Upper lobe of left lung (tissue), 6 donors: ENCODE measurements at regions not wholly inside any gene's neighbourhood (a gene's known extent, or its start where the extent isn't known, plus 50 kb on each side); places are given as distances from the start of the nearest gene placed in this dataset.

Experiments
- ATAC-seq, 2 donors: fragments of 200-7000 bp; cut with Tn5 transposase; one replicate each; pipeline ENCODE4 v1.9.1; 2022; ENCODE audit warnings: mild to moderate bottlenecking in 2 of 2, moderate library complexity in 2 of 2; ENCODE audit not compliant: low FRiP score in 2 of 2
- DNase-seq, 2 donors: peaks; one replicate each; pipeline ENCODE4 v3.0.0-alpha.2; 2019 to 2020
- H3K27ac ChIP-seq, 4 donors: fragments of 200-600 bp; sonication (generic); one replicate each; pipeline ENCODE4 v1.5.1; 2016 to 2019
- H3K27me3 ChIP-seq, 4 donors: fragments of 200-600 bp; sonication (generic); one replicate each; pipeline ENCODE4 v1.5.1; 2017 to 2019
- H3K36me3 ChIP-seq, 4 donors: fragments of 200-600 bp; sonication (generic); one replicate each; pipeline ENCODE4 v1.5.1; 2016 to 2019
- H3K4me1 ChIP-seq, 4 donors: fragments of 200-600 bp; sonication (generic); one replicate each; pipeline ENCODE4 v1.5.1; 2018 to 2019
- H3K4me3 ChIP-seq, 4 donors: fragments of 200-600 bp; sonication (generic); one replicate each; pipeline ENCODE4 v1.5.1; 2017 to 2019; ENCODE audit warnings: mild to moderate bottlenecking in 2 of 4, moderate library complexity in 1 of 4
- H3K9me3 ChIP-seq, 4 donors: fragments of 200-600 bp; sonication (generic); one replicate each; pipeline ENCODE4 v1.5.1; 2018 to 2019
- EP300 ChIP-seq, 4 donors: sonication (generic); formaldehyde crosslinking; IDR thresholded peaks; one replicate each; pipeline ENCODE4 v1.5.1; 2017; ENCODE audit warnings: antibody characterized with exemption in 4 of 4, control low read depth in 2 of 4
- POLR2A ChIP-seq, 4 donors: fragments of 450-650 bp; IDR thresholded peaks; one replicate each; pipeline ENCODE4 v1.5.1; 2016 to 2017; ENCODE audit warnings: antibody characterized with exemption in 4 of 4, mild to moderate bottlenecking in 2 of 4
- POLR2AphosphoS5 ChIP-seq, 2 donors: sonication (generic); formaldehyde crosslinking; IDR thresholded peaks; one replicate each; pipeline ENCODE4 v1.5.1; 2017; ENCODE audit warnings: antibody characterized with exemption in 2 of 2
- WGBS, 2 donors: methylation state at CpG; one replicate each; pipeline ENCODE4 v1.1.5; 2017 to 2018; 5-methylcytosine and 5-hydroxymethylcytosine counted together
- TF ChIP-seq, protein P1 (sequence below), 6 experiments: fragments of 450-650 bp in 4 of 6; fragments of 200-600 bp in 2 of 6; sonication (generic) in 2 of 6; IDR thresholded peaks; one replicate each; pipeline ENCODE4 v1.5.1; 2016 to 2019; ENCODE audit warnings: antibody characterized with exemption in 6 of 6
- donor health status: DM: no; HTN: no; CAD: no; lungs with moderate emphysema.
- donor health status: DM: no; HTN: yes; CAD: no; lungs with severe emphysema.

DNA sequence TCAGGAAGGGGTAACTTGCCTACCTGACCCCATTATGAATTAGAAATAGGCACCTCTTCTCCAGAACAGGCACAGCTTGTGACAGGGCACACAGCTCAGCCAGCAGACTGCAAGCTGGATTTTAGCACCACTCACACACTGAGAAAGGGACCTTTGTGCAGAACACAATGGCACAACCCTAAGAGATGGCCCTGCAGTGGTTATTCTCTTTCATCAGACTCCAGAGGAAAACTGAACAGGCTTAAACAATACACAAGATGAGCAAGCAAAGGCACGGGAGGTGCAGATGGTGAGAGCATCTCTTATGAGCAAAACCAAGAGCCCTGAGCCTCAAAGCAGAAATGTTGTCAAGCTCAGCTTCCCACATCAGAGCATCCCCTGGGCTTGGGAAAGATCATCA is 93.8 kb upstream of the LRRC55 start:
- TF ChIP-seq, protein P1, sequence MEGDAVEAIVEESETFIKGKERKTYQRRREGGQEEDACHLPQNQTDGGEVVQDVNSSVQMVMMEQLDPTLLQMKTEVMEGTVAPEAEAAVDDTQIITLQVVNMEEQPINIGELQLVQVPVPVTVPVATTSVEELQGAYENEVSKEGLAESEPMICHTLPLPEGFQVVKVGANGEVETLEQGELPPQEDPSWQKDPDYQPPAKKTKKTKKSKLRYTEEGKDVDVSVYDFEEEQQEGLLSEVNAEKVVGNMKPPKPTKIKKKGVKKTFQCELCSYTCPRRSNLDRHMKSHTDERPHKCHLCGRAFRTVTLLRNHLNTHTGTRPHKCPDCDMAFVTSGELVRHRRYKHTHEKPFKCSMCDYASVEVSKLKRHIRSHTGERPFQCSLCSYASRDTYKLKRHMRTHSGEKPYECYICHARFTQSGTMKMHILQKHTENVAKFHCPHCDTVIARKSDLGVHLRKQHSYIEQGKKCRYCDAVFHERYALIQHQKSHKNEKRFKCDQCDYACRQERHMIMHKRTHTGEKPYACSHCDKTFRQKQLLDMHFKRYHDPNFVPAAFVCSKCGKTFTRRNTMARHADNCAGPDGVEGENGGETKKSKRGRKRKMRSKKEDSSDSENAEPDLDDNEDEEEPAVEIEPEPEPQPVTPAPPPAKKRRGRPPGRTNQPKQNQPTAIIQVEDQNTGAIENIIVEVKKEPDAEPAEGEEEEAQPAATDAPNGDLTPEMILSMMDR (IDR thresholded peaks at IDR 0.05), result no peak
- TF ChIP-seq POLR2AphosphoS5 (IDR thresholded peaks at IDR 0.05) (no peak), EP300 (IDR thresholded peaks at IDR 0.05) (no peak), POLR2A (IDR thresholded peaks at IDR 0.05) (no peak)
- Histone ChIP-seq H3K36me3 (no peaks in the 10 kb centered on the region), H3K9me3 (no peaks in the 10 kb centered on the region), H3K27ac (no peak overlapping the region), H3K27me3 (no peaks in the 10 kb centered on the region), H3K4me1 (no peaks in the 10 kb centered on the region), H3K4me3 (no peak overlapping the region)
- WGBS, 2 donors, result 55 to 57% methylated on average over 1 of the region's 1 CpG
- ATAC-seq (no peak), DNase-seq (no peak)

DNA sequence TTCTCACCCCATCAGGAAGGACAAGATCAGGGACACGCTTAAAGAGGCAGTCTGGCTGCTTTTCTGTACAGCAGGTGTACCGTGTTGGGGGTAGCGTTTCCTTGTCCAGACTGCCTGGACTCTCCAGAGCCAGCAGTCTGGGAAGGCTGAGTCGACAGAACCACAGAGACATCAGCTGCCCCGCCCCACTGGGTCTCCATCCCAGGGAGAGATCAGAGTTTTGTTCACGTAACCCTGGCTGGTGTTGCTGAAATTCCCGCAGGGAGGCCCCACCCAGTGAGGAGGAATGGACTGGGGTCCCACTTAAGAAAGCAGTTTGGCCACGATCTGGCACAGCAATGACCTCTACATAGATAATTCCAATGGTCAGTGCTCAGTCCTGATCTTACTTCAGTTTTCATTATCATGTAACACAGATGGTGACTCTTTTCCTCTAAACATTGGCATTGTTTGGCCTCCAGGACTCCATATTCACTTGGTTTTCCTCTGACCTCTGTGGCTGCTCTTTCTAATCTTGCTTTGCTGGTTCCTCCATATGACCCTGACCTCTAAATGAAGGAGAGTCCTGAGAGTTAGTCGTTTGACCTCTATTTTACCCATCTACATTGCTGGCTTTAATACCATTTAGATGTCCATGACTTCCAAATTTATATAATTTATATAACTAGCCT is 89.6 kb upstream of the LRRC55 start:
- Histone ChIP-seq H3K4me3 (no peak overlapping the region), H3K9me3 (no peaks in the 10 kb centered on the region), H3K36me3 (no peaks in the 10 kb centered on the region), H3K27me3 (no peaks in the 10 kb centered on the region), H3K27ac (no peak overlapping the region), H3K4me1 (no peaks in the 10 kb centered on the region)
- TF ChIP-seq POLR2AphosphoS5 (IDR thresholded peaks at IDR 0.05) (no peak), EP300 (IDR thresholded peaks at IDR 0.05) (no peak), POLR2A (IDR thresholded peaks at IDR 0.05) (no peak)
- TF ChIP-seq, protein P1 (IDR thresholded peaks at IDR 0.05), result no peak
- ATAC-seq, result no peak
- no peak for DNase-seq
- 80 to 94% methylated on average over 6 to 9 of the region's 9 CpGs for WGBS, 2 donors

DNA sequence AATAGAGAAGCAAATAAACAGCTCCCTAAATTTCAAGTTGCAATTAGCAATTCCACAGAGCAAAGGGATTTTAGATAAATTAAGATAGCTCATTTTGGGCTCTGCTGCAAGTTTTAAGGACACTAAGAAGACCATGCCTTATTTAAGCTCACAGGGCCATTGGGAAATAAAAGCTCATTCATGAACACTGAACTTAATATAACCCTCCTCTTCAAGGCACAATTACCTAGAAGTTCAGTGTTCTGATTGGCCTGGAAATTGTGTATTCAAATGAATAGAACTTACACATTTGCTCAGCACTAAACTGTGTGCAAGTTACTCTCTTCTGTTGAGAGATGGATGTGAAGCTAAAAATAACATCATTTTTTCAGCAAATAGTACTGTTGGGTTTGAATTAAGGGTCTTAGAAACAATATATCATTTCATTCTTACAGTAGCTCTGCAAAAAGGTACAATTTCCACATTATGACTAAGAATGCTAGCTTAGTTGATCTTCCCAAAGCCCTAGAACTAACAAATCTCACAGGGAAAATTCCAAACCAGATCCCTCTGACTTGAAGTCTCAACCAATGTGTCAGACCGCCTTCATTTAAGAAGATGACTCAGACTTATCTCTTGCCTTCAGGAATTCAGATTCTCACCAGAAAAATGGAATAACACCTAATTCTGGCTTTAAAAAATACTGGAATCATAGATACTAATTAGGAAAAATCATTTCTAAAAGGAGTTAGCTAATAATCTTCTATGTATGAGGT is 87.4 kb upstream of the LRRC55 start:
- no peaks in the 10 kb centered on the region for H3K9me3 ChIP-seq
- no peaks in the 10 kb centered on the region for H3K36me3 ChIP-seq
- no peak overlapping the region for H3K27ac ChIP-seq
- 92 to 100% methylated on average over 1 of the region's 1 CpG for WGBS, 2 donors
- H3K27me3 ChIP-seq, result no peaks in the 10 kb centered on the region
- no peak overlapping the region for H3K4me3 ChIP-seq
- TF ChIP-seq POLR2AphosphoS5 (IDR thresholded peaks at IDR 0.05), result no peak
- no peak for TF ChIP-seq EP300 (IDR thresholded peaks at IDR 0.05)
- no peak for TF ChIP-seq POLR2A (IDR thresholded peaks at IDR 0.05)
- TF ChIP-seq, protein P1 (IDR thresholded peaks at IDR 0.05), result no peak
- no peaks in the 10 kb centered on the region for H3K4me1 ChIP-seq
- ATAC-seq (no peak), DNase-seq (no peak)

DNA sequence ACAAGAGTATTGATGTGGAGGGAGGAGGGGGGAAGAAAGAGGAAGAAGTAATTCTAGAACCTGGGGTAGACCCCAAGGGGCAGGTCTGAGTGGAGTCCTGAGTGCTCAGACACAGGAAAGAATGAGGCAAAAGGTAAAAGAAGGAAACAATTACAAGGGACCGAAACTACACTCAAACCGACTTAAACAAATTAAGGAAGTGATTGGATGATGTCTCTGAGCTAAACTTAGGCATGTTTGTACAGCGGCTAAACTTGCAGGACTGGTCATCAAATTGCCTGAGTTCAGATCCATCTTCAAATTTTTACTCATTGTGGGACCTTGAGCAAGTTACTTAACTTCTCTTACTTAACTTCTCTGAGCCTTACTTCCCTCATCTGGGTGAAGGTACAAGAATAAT is 86.3 kb upstream of the LRRC55 start:
- DNase-seq (no peak), ATAC-seq (no peak)
- no peaks in the 10 kb centered on the region for H3K36me3 ChIP-seq
- no peaks in the 10 kb centered on the region for H3K9me3 ChIP-seq
- H3K4me1 ChIP-seq, result no peaks in the 10 kb centered on the region
- no peak for TF ChIP-seq EP300 (IDR thresholded peaks at IDR 0.05)
- TF ChIP-seq, protein P1 (IDR thresholded peaks at IDR 0.05), result no peak
- TF ChIP-seq POLR2AphosphoS5 (IDR thresholded peaks at IDR 0.05), result no peak
- no peak for TF ChIP-seq POLR2A (IDR thresholded peaks at IDR 0.05)
- no peaks in the 10 kb centered on the region for H3K27me3 ChIP-seq
- no peak overlapping the region for H3K4me3 ChIP-seq
- no peak overlapping the region for H3K27ac ChIP-seq
- WGBS, 2 donors, result 49 to 55% methylated on average over 3 of the region's 3 CpGs
